ENCODE measurements at regions not wholly inside any gene's neighbourhood (a gene's known extent, or its start where the extent isn't known, plus 50 kb on each side); places are given as distances from the start of the nearest gene placed in this dataset.

- ChIA-PET CTCF (no interaction called here), POLR2A (no interaction called here)
- no peaks in the 10 kb centered on the region for H3K36me3 ChIP-seq (ENCODE audit: control insufficient read depth, insufficient read depth, low read length)
- H3K27ac ChIP-seq (ENCODE audit: low read length) = no peak overlapping the region
- in situ Hi-C loops (cut with HindIII; ENCODE audit: low pct_unique_long_range_greater_than_20kb, low sequenced_read_pairs) = no loop called here
- DNase-seq (ENCODE audit: low read depth, low spot score) (no peak), ATAC-seq (no peak)
- no peak for TF ChIP-seq REST (IDR thresholded peaks at IDR 0.05; ENCODE audit: insufficient read depth in 1 of 2, low read depth in 2 of 2, low read length in 1 of 2)
- no peak for TF ChIP-seq SIN3A (IDR thresholded peaks at IDR 0.05; ENCODE audit: borderline replicate concordance, insufficient read depth, low read depth, low read length)
- no peak for TF ChIP-seq TCF7L2 (IDR thresholded peaks at IDR 0.05; ENCODE audit: low read depth, low read length)
- TF ChIP-seq, protein P1, sequence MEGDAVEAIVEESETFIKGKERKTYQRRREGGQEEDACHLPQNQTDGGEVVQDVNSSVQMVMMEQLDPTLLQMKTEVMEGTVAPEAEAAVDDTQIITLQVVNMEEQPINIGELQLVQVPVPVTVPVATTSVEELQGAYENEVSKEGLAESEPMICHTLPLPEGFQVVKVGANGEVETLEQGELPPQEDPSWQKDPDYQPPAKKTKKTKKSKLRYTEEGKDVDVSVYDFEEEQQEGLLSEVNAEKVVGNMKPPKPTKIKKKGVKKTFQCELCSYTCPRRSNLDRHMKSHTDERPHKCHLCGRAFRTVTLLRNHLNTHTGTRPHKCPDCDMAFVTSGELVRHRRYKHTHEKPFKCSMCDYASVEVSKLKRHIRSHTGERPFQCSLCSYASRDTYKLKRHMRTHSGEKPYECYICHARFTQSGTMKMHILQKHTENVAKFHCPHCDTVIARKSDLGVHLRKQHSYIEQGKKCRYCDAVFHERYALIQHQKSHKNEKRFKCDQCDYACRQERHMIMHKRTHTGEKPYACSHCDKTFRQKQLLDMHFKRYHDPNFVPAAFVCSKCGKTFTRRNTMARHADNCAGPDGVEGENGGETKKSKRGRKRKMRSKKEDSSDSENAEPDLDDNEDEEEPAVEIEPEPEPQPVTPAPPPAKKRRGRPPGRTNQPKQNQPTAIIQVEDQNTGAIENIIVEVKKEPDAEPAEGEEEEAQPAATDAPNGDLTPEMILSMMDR (IDR thresholded peaks at IDR 0.05) = no peak
- no peak for TF ChIP-seq POLR2AphosphoS5 (IDR thresholded peaks at IDR 0.05; ENCODE audit: low read depth, low read length)
- no peaks in the 10 kb centered on the region for H3K9me3 ChIP-seq (ENCODE audit: control insufficient read depth, insufficient read depth, low read depth, low read length)
- no TSS peak for BruUV-seq (replicated peaks)
- no peaks in the 10 kb centered on the region for H3K4me1 ChIP-seq (ENCODE audit: control insufficient read depth, insufficient read depth, low read length)
- intact Hi-C loops (cut with micrococcal nuclease; ENCODE audit: unreplicated experiment) = no loop called here
- no peaks in the 10 kb centered on the region for H3K27me3 ChIP-seq (ENCODE audit: control insufficient read depth, insufficient read depth, low read length)
- H3K4me3 ChIP-seq (ENCODE audit: low read depth in 2 of 2, low read length in 2 of 2) = no peak overlapping the region
These were observed 274.9 kb downstream of the AUH start for GRCh38 chr9:91086657-91087461.

- no peak for ATAC-seq
These were observed 274.3 kb downstream of the AUH start for GRCh38 chr9:91087462-91087759.

More at GRCh38 chr9:91087462-91087759, 274.3 kb downstream of the AUH start:
- no peak overlapping the region for H3K27ac ChIP-seq (ENCODE audit: low read length)
- no peaks in the 10 kb centered on the region for H3K36me3 ChIP-seq (ENCODE audit: control insufficient read depth, insufficient read depth, low read length)
- H3K4me1 ChIP-seq (ENCODE audit: control insufficient read depth, insufficient read depth, low read length) = no peaks in the 10 kb centered on the region
- no peaks in the 10 kb centered on the region for H3K9me3 ChIP-seq (ENCODE audit: control insufficient read depth, insufficient read depth, low read depth, low read length)
- BruUV-seq (replicated peaks) = no TSS peak
- POLR2A ChIA-PET = no interaction called here
- no peak overlapping the region for H3K4me3 ChIP-seq (ENCODE audit: low read depth in 2 of 2, low read length in 2 of 2)
- H3K27me3 ChIP-seq (ENCODE audit: control insufficient read depth, insufficient read depth, low read length) = no peaks in the 10 kb centered on the region
- DNase-seq (ENCODE audit: low read depth, low spot score) = no peak
- CTCF ChIA-PET = no interaction called here
- intact Hi-C loops (cut with micrococcal nuclease; ENCODE audit: unreplicated experiment) = no loop called here
- in situ Hi-C loops (cut with HindIII; ENCODE audit: low pct_unique_long_range_greater_than_20kb, low sequenced_read_pairs) = no loop called here
- TF ChIP-seq SIN3A (IDR thresholded peaks at IDR 0.05; ENCODE audit: borderline replicate concordance, insufficient read depth, low read depth, low read length) = no peak
- no peak for TF ChIP-seq POLR2AphosphoS5 (IDR thresholded peaks at IDR 0.05; ENCODE audit: low read depth, low read length)
- no peak for TF ChIP-seq TCF7L2 (IDR thresholded peaks at IDR 0.05; ENCODE audit: low read depth, low read length)
